ENCODE measurements at regions not wholly inside any gene's neighbourhood (a gene's known extent, or its start where the extent isn't known, plus 50 kb on each side); places are given as distances from the start of the nearest gene placed in this dataset.
A peak's percentile ranks its signal among the peaks of the same experiment; 100 is the strongest.
"Not testable (repeated sequence)": the region's sequence is repeated elsewhere in the genome, so short reads cannot be mapped to it uniquely, and the experiment has no call there.

DNA sequence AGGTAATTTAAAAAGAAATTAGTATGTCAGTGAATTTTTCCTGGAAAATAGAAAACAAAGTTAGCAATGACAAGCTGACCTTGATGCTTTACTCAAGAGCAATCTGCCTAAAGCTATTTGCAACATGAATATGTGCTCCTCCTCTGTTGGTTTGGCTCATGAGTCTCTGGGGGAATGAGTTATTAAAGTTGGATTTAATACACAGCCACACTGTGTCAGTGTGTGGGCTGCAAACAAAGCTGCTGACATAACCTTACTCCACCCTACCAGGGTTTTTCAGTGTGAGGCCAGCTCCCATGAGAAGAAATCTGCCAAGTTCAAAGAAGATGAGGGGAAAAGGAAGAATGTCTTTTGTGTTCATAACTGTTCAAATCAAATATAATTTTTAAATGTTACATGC lies 280.5 kb downstream of the TLL1 start:
- DNase-seq (ENCODE audit: low spot score) = no peak

DNA sequence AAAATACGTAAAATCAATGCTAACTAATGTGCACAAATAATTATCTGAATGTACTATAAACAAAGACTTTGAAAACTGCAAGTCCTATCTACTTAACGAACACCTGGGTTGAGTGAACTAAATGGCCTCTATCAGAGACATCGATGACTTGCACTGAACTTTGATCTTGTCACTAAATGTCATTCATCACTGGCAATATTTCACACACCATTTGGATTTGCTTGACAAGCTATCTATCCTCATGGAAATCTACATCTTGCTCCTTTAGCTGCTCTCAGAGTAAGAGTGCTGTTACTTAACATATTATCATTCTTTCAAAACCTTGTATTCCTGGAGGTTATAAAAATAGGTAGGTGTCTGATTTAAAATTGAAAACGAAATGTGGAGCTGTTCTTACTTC lies 289.3 kb downstream of the TLL1 start:
- DNase-seq (ENCODE audit: low spot score) = peak; percentile 0

- peak; percentile 23 for DNase-seq (ENCODE audit: low spot score)
These were observed 292.9 kb downstream of the TLL1 start for GRCh38 chr4:166165829-166166420.

DNA sequence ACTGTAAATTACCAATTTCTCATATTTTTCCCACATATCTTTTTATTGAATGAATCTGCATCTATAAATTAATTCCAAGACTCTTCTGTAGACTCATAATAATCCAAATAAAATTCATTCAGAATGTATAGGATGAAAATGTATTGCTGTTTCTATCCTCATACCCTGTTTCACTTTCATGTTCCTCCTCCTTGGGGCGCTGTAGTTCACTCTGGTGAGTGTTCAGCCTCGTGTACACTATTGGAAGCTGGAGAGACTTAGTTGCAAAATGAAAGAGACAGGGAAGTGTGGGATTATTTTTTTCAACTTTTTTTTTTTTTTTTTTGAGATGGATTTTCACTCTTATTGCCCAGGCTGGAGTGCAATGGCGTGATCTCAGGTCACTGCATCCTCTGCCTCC lies 296.1 kb downstream of the TLL1 start:
- peak; percentile 7 for DNase-seq (ENCODE audit: low spot score)

- DNase-seq (ENCODE audit: low spot score) = no peak
These were observed 299.6 kb downstream of the TLL1 start for GRCh38 chr4:166172619-166173018.

DNA sequence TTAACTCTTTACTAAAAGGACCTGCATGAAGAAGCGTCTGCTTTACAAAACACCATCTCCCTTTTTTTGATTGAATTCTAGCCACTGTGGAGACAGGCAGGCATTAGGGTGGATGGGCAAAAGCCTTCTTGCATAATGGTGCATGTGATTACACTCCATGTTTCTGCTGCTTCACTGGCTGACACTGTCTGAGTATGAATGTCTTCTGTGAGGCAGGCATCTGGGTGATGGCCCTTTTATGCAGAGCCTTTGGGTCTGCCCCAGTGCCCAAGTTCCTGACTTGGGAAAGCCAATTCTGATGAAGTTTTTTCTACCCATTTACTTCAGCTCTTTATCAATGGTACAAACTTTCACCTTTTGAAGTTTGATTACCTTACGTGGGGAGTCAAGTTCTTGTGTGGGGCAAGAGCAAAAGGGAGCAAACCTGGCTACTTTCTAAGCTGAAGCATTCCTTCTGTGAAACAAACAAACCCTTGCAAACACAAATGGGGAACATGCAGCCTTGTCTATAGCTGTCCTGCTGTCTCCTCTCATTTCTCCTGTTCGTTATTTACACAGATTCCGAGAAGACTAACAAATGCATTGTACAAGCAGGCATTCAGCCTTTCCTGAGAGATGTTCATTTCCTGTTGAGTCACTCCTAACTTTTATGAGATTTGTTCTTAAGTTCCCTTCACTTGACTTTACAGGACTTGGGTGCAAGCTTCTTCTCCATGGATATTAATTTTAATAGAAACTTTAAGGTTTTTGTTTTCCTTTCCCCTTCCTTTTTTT lies 301.9 kb downstream of the TLL1 start:
- DNase-seq (ENCODE audit: low spot score) = no peak

DNA sequence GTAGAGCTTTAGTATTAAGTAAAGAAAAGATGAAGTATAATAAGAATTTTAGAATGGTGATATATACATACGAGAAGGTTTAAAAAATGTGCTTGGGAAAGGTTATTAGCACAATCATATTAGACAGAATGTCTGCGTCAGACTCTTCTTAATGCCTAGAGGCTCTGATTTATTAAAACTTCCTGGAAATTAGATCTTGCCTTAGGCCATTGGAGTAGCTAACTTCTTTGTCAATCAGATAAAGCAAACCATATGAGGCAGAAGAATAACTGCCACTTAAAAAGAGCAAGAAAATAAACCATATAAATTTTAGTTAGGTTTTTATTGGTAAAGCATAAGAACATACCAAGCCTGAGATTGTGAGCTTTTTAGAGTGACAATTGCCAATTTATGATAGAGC lies 309.1 kb downstream of the TLL1 start:
- no peak for DNase-seq (ENCODE audit: low spot score)

DNA sequence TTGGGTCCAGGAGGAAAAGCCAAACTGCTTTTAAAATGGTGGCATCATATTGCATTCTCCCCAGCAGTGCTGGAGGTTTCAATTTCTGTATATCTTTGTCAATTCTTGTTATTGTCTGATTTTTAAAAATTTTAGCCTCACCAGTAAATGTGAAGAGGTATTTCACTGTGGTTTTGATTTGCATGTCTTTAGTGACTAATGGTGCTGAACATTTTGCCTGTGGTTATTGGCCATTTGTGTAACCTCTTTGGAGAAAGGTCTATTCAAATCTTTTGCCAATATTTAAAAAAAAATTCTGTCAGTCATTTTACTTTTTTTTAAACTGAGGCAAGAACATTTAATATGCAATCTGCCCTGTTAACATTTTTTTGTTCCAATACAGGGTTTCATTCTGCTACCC lies 322.1 kb downstream of the TLL1 start:
- no peak for DNase-seq (ENCODE audit: low spot score)

DNA sequence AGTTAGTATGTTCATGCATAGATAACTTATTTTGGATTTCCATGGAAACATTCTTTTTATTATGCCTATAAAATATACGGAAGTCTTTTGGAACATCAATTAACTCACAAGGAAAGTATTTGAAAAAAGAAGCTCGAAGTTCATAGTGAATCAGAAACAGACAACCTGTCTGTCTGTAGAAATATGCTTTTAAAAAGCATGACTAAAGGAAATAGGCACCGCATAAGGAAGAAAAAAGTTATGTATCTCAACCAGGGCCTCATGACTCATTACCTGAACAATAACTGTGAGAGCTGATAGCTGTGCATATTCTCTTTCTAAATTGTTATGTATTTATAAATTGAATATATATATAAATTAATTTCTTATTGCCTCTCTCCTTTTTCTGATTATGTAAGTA lies 324.1 kb downstream of the TLL1 start:
- DNase-seq (ENCODE audit: low spot score) = no peak

DNA sequence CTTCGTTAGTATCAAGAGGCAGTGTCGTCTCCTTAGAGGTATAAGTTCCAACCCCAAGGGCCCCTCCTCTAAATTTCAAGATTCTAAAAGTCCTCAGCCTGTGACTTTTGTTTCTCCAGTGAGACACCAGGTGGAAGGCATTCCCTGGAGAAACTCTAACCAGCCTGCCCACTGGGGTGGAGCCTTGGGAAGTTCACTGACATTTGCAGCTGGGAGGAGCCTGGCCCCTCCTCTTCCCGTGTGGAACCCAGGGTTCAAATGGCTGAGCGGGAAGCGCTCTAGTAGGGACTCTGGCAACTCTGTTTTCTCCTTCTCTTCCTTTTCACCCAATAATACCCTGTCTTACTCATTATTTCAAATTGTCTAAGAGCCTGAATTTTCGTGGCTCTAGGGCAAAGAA lies 325.0 kb downstream of the TLL1 start:
- DNase-seq (ENCODE audit: low spot score) = no peak

- DNase-seq (ENCODE audit: low spot score) = no peak
These were observed 325.7 kb downstream of the TLL1 start for GRCh38 chr4:166198516-166199310.

DNA sequence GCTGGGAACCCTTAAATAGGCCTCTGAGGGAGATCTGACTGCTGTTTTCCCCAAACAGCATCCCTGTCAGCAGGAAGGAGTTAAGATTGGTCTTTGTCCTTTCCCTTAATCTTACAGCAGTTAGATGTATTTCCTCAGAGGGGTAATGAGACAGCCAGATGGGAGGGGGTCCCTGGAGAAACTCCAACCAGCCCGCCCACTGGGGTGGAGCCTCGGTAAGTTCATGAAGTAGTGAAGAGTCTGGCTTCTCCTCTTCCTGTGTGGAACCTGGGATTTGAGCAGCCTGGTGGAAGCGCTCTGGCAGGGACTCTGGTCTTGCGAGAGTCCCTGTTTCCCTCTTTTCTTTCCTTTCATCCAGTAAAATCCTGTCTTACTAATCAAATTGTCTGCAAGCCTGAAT lies 330.0 kb downstream of the TLL1 start:
- DNase-seq (ENCODE audit: low spot score) = no peak

GRCh38 chr4:166212326-166212725 lies 339.3 kb downstream of the TLL1 start:
- not testable (repeated sequence) for DNase-seq (ENCODE audit: low spot score)

DNA sequence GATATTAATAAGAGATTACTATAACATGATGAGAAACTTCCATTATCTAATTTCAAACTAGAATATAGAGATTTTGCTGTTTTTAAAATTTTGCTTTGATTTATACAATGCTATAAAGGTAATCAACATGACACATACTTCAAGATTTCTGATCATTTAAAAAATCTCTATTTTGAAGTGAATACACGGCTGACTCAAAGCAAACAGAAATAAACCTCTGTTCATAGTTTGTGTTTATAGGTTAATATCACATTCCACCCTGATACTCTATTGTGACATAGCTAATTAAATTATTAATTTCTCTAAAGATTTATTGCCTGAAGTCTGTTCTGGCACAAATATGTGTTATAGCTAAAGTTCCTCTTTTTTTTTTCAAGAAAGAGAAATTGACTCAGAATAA lies 349.2 kb downstream of the TLL1 start:
- no peak for DNase-seq (ENCODE audit: low spot score)

DNA sequence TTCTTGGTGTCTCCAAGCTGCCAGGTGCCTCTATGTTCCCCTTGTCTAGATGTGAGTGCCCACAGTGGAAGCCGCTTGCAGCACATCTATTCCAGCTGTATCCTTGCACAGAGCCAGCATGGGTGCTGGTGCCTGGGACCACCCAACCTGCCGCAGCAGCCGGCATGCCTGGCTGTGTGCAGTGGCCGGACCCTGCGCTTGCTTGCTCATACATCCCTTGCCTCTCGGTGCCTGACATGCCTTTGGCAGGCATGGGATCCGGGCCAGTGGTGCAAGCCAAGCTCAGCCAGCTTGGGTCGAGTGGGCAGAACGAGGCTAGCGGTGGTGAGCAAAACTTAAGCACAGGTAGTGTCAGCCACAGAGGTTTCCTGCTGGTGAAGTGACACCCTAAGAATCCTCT lies 355.1 kb downstream of the TLL1 start:
- no peak for DNase-seq (ENCODE audit: low spot score)

- no peak for DNase-seq (ENCODE audit: low spot score)
These were observed 356.8 kb downstream of the TLL1 start for GRCh38 chr4:166229799-166230198.

GRCh38 chr4:166230841-166231240 lies 357.8 kb downstream of the TLL1 start:
- DNase-seq (ENCODE audit: low spot score) = no peak

GRCh38 chr4:166239354-166239753 lies 366.3 kb downstream of the TLL1 start:
- DNase-seq (ENCODE audit: low spot score) = no peak

- no peak for DNase-seq (ENCODE audit: low spot score)
These were observed 379.7 kb downstream of the TLL1 start for GRCh38 chr4:166252487-166253402.

DNA sequence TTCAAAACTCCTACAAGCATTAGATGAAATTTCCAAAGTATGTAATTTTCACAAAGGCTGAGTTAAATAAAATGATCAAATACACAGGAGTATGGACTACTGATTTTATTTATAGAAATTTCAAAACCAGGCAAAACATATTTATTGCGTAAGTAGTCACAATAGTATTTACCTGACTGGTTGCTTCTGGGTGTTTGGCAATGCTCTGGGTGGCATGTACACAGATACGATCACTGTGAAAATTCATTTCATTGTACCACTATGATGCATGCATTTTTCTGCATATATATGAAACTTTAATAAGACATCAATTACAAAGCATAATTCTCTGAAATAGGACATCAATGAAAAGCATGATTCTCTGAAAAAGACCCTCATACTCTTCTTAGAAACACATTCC lies 384.2 kb downstream of the TLL1 start:
- DNase-seq (ENCODE audit: low spot score) = no peak

DNA sequence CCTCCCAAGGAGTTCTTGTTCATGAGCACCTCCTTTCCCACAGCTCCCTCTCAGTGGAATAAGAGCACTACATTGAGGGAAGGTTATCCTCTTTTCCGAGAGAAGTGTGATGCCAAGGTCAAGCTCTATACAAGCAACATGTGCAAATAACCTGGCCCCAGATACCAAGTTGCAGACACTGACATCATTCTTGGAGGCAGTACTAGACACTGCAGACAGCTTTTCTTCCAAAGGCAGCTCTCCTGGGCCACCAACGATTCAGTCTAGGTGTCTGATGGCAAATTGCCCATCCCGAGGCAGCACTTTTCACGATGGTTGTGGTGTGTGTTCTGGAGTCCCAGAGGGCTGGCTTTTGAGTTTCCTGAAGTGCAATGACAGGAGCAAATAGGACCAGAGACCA lies 384.9 kb downstream of the TLL1 start:
- DNase-seq (ENCODE audit: low spot score) = no peak

DNA sequence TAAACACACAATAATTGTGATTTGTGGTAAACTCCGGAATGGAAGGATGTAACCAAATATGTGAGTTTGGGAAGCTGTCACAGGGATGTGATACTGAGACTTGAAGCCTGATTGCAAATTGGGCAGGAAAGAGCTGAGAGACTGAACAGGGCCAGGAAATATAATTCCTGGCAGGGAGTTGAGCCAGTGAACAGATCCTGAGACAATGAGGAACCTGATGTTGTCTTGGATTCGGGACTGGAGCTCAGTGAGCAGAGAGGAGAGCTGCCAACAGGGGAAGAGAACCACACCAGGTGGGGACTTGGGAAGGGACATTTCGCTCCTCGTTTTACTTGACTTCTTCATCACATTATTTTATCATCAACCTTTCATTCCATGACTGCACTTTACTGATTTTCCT lies 386.0 kb downstream of the TLL1 start:
- DNase-seq (ENCODE audit: low spot score) = no peak
